Dendritic cell treated with granulocyte-macrophage colony-stimulating factor and Interleukin-4, amounts not matched to agents 40 ng/mL and 50 ng/mL, for 4 days (primary cell): ENCODE measurements at regions not wholly inside any gene's neighbourhood (a gene's known extent, or its start where the extent isn't known, plus 50 kb on each side); places are given as distances from the start of the nearest gene placed in this dataset.
"Not testable (repeated sequence)": the region's sequence is repeated elsewhere in the genome, so short reads cannot be mapped to it uniquely, and the experiment has no call there.

Experiments used
- H3K27ac Mint-ChIP-seq: one replicate; pipeline ENCODE4 v1.8.0; 2022; ENCODE audit warnings: mild to moderate bottlenecking, mixed read lengths
- H3K27me3 Mint-ChIP-seq: one replicate; pipeline ENCODE4 v1.8.0; 2022; ENCODE audit warnings: mild to moderate bottlenecking, mixed read lengths
- H3K36me3 Mint-ChIP-seq: one replicate; pipeline ENCODE4 v1.8.0; 2022; ENCODE audit warnings: low read depth, mixed read lengths
- H3K4me1 Mint-ChIP-seq: one replicate; pipeline ENCODE4 v1.8.0; 2022; ENCODE audit warnings: low read depth, mixed read lengths
- H3K4me3 Mint-ChIP-seq: one replicate; pipeline ENCODE4 v1.8.0; 2022; ENCODE audit warnings: mild to moderate bottlenecking, moderate library complexity, mixed read lengths
- H3K9me3 Mint-ChIP-seq: one replicate; pipeline ENCODE4 v1.8.0; 2022; ENCODE audit warnings: mixed read lengths
- intact Hi-C: fragments of 100-400 bp; cut with micrococcal nuclease; formaldehyde crosslinking; loops from one replicate; pipeline ENCODE4 v1.15.0; 2022

GRCh38 chr12:84435682-84436081 is 476.9 kb downstream of the SLC6A15 start:
- H3K27me3 Mint-ChIP-seq = no peaks in the 10 kb centered on the region
- H3K36me3 Mint-ChIP-seq = no peaks in the 10 kb centered on the region
- H3K4me1 Mint-ChIP-seq = no peaks in the 10 kb centered on the region
- no peaks in the 10 kb centered on the region for H3K9me3 Mint-ChIP-seq
- no peak overlapping the region for H3K27ac Mint-ChIP-seq
- no peak overlapping the region for H3K4me3 Mint-ChIP-seq
- intact Hi-C loops = no loop called here

GRCh38 chr12:84422340-84422739 is 490.3 kb downstream of the SLC6A15 start:
- no peaks in the 10 kb centered on the region for H3K36me3 Mint-ChIP-seq
- intact Hi-C loops = no loop called here
- H3K9me3 Mint-ChIP-seq = no peaks in the 10 kb centered on the region
- no peak overlapping the region for H3K27ac Mint-ChIP-seq
- H3K4me3 Mint-ChIP-seq = no peak overlapping the region
- no peaks in the 10 kb centered on the region for H3K27me3 Mint-ChIP-seq
- H3K4me1 Mint-ChIP-seq = no peaks in the 10 kb centered on the region

GRCh38 chr12:84421103-84421502 is 491.5 kb downstream of the SLC6A15 start:
- H3K4me1 Mint-ChIP-seq = no peaks in the 10 kb centered on the region
- H3K4me3 Mint-ChIP-seq = no peak overlapping the region
- no peaks in the 10 kb centered on the region for H3K36me3 Mint-ChIP-seq
- H3K9me3 Mint-ChIP-seq = no peaks in the 10 kb centered on the region
- H3K27ac Mint-ChIP-seq = no peak overlapping the region
- H3K27me3 Mint-ChIP-seq = no peaks in the 10 kb centered on the region
- intact Hi-C loops = no loop called here

GRCh38 chr12:84416626-84417025 is 496.0 kb downstream of the SLC6A15 start:
- no peaks in the 10 kb centered on the region for H3K27me3 Mint-ChIP-seq
- H3K4me1 Mint-ChIP-seq = no peaks in the 10 kb centered on the region
- no peak overlapping the region for H3K4me3 Mint-ChIP-seq
- H3K9me3 Mint-ChIP-seq = no peaks in the 10 kb centered on the region
- no peaks in the 10 kb centered on the region for H3K36me3 Mint-ChIP-seq
- intact Hi-C loops = no loop called here
- no peak overlapping the region for H3K27ac Mint-ChIP-seq

GRCh38 chr12:84415946-84416345 is 496.7 kb downstream of the SLC6A15 start:
- no peaks in the 10 kb centered on the region for H3K36me3 Mint-ChIP-seq
- intact Hi-C loops = no loop called here
- H3K4me1 Mint-ChIP-seq = no peaks in the 10 kb centered on the region
- no peak overlapping the region for H3K27ac Mint-ChIP-seq
- H3K27me3 Mint-ChIP-seq = no peaks in the 10 kb centered on the region
- H3K9me3 Mint-ChIP-seq = no peaks in the 10 kb centered on the region
- no peak overlapping the region for H3K4me3 Mint-ChIP-seq

- intact Hi-C loops = no loop called here
- Mint-ChIP-seq H3K4me1 (no peaks in the 10 kb centered on the region), H3K27me3 (no peaks in the 10 kb centered on the region), H3K27ac (no peak overlapping the region), H3K4me3 (no peak overlapping the region), H3K9me3 (no peaks in the 10 kb centered on the region), H3K36me3 (no peaks in the 10 kb centered on the region)
These were observed 498.9 kb downstream of the SLC6A15 start for GRCh38 chr12:84413656-84414055.

- Mint-ChIP-seq H3K4me1 (no peaks in the 10 kb centered on the region), H3K27me3 (no peaks in the 10 kb centered on the region), H3K4me3 (no peak overlapping the region), H3K27ac (no peak overlapping the region), H3K36me3 (no peaks in the 10 kb centered on the region), H3K9me3 (no peaks in the 10 kb centered on the region)
- intact Hi-C loops = no loop called here
These were observed 500.4 kb downstream of the SLC6A15 start for GRCh38 chr12:84412226-84412625.

GRCh38 chr12:84411031-84411430 is 501.6 kb downstream of the SLC6A15 start:
- H3K27me3 Mint-ChIP-seq = no peaks in the 10 kb centered on the region
- H3K9me3 Mint-ChIP-seq = peaks cover 2% of the 10 kb centered on the region
- no peaks in the 10 kb centered on the region for H3K4me1 Mint-ChIP-seq
- H3K27ac Mint-ChIP-seq = no peak overlapping the region
- intact Hi-C loops = no loop called here
- H3K4me3 Mint-ChIP-seq = no peak overlapping the region
- H3K36me3 Mint-ChIP-seq = no peaks in the 10 kb centered on the region

GRCh38 chr12:84408936-84409335 is 503.7 kb downstream of the SLC6A15 start:
- no peak overlapping the region for H3K4me3 Mint-ChIP-seq
- H3K4me1 Mint-ChIP-seq = no peaks in the 10 kb centered on the region
- no peak overlapping the region for H3K27ac Mint-ChIP-seq
- H3K36me3 Mint-ChIP-seq = no peaks in the 10 kb centered on the region
- no peaks in the 10 kb centered on the region for H3K27me3 Mint-ChIP-seq
- H3K9me3 Mint-ChIP-seq = peaks cover 9% of the 10 kb centered on the region
- intact Hi-C loops = no loop called here

GRCh38 chr12:84406720-84407119 is 505.9 kb downstream of the SLC6A15 start:
- H3K4me3 Mint-ChIP-seq, H3K4me1 Mint-ChIP-seq, H3K27me3 Mint-ChIP-seq, H3K9me3 Mint-ChIP-seq, H3K27ac Mint-ChIP-seq, H3K36me3 Mint-ChIP-seq, intact Hi-C loops: not testable (repeated sequence)

- Mint-ChIP-seq H3K4me1 (no peaks in the 10 kb centered on the region), H3K27me3 (no peaks in the 10 kb centered on the region), H3K9me3 (no peaks in the 10 kb centered on the region), H3K36me3 (no peaks in the 10 kb centered on the region), H3K27ac (no peak overlapping the region), H3K4me3 (no peak overlapping the region)
- intact Hi-C loops = no loop called here
These were observed 514.8 kb downstream of the SLC6A15 start for GRCh38 chr12:84397846-84398245.

- H3K36me3 Mint-ChIP-seq = no peaks in the 10 kb centered on the region
- intact Hi-C loops = no loop called here
These were observed 515.3 kb downstream of the SLC6A15 start for GRCh38 chr12:84397263-84397662.

GRCh38 chr12:84391176-84391575 is 521.4 kb downstream of the SLC6A15 start:
- intact Hi-C loops, H3K4me1 Mint-ChIP-seq, H3K4me3 Mint-ChIP-seq, H3K36me3 Mint-ChIP-seq, H3K27me3 Mint-ChIP-seq, H3K27ac Mint-ChIP-seq, H3K9me3 Mint-ChIP-seq: not testable (repeated sequence)

More at GRCh38 chr12:84397263-84397662, 515.3 kb downstream of the SLC6A15 start:
- Mint-ChIP-seq H3K4me1 (no peaks in the 10 kb centered on the region), H3K27ac (no peak overlapping the region), H3K9me3 (no peaks in the 10 kb centered on the region), H3K4me3 (no peak overlapping the region), H3K27me3 (no peaks in the 10 kb centered on the region)

- Mint-ChIP-seq H3K27ac (no peak overlapping the region), H3K4me3 (no peak overlapping the region), H3K9me3 (peaks cover 9% of the 10 kb centered on the region), H3K4me1 (no peaks in the 10 kb centered on the region), H3K27me3 (no peaks in the 10 kb centered on the region), H3K36me3 (no peaks in the 10 kb centered on the region)
- intact Hi-C loops = no loop called here
These were observed 528.2 kb downstream of the SLC6A15 start for GRCh38 chr12:84384384-84384783.

- H3K4me1 Mint-ChIP-seq, intact Hi-C loops, H3K27me3 Mint-ChIP-seq, H3K36me3 Mint-ChIP-seq, H3K27ac Mint-ChIP-seq, H3K9me3 Mint-ChIP-seq, H3K4me3 Mint-ChIP-seq: not testable (repeated sequence)
These were observed 530.1 kb downstream of the SLC6A15 start for GRCh38 chr12:84382486-84382885.
